ENCODE measurements at regions not wholly inside any gene's neighbourhood (a gene's known extent, or its start where the extent isn't known, plus 50 kb on each side); places are given as distances from the start of the nearest gene placed in this dataset.

GRCh38 chr15:91664224-91664836 lies 189.2 kb upstream of the SLCO3A1 start (continued):
- no peak for TF ChIP-seq HDAC2 (IDR thresholded peaks at IDR 0.05)

GRCh38 chr15:91665212-91665611 lies 188.3 kb upstream of the SLCO3A1 start:
- Histone ChIP-seq H3K9me3 (replicated peaks; ENCODE audit: control insufficient read depth, insufficient read depth, low read length) (no peaks in the 10 kb centered on the region), H3K79me2 (ENCODE audit: control insufficient read depth, insufficient read depth, low read length) (no peaks in the 10 kb centered on the region), H3K4me3 (no peak overlapping the region), H3K36me3 (ENCODE audit: control insufficient read depth in 2 of 2, insufficient read depth in 2 of 2, low read length in 1 of 2) (no peaks in the 10 kb centered on the region), H3K27ac (ENCODE audit: control insufficient read depth, insufficient read depth) (no peak overlapping the region), H3K4me1 (ENCODE audit: control insufficient read depth, insufficient read depth, low read length) (no peaks in the 10 kb centered on the region), H2AFZ (ENCODE audit: control insufficient read depth, low read depth, low read length) (no peak overlapping the region), H3K4me2 (ENCODE audit: control insufficient read depth, insufficient read depth) (no peak overlapping the region), H4K20me1 (ENCODE audit: control insufficient read depth, insufficient read depth) (no peaks in the 10 kb centered on the region), H3K27me3 (replicated peaks in 1 of 2; ENCODE audit: control insufficient read depth in 2 of 2, insufficient read depth in 2 of 2, low read length in 1 of 2) (no peaks in the 10 kb centered on the region), H3K9ac (ENCODE audit: control insufficient read depth, insufficient read depth, low read length) (no peak overlapping the region)
- in situ Hi-C loops (cut with MboI) (no loop called here), intact Hi-C loops (cut with micrococcal nuclease; ENCODE audit: unreplicated experiment) (no loop called here)
- ChIA-PET RAD21 (ENCODE audit: unreplicated experiment) (no interaction called here), CTCF (no interaction called here), POLR2A (no interaction called here), SMC1A (ENCODE audit: uncharacterized antibody, unreplicated experiment) (no interaction called here)
- ATAC-seq = no peak
- WGBS (ENCODE audit: insufficient coverage, insufficient replicate concordance, low lambda C conversion rate, missing lambda C conversion rate) = 0% methylated on average over 4 of the region's 4 CpGs
- DNase-seq (ENCODE audit: low read depth, low spot score) = no peak
- BruUV-seq (replicated peaks) = no TSS peak
- TF ChIP-seq ATF3 (IDR thresholded peaks at IDR 0.05; ENCODE audit: borderline replicate concordance, extremely low read depth, low read depth, low read length) (no peak), PKNOX1 (IDR thresholded peaks at IDR 0.05) (no peak), NR2C1 (IDR thresholded peaks at IDR 0.05) (no peak), SKIL (IDR thresholded peaks at IDR 0.05; ENCODE audit: low read depth, poor library complexity, severe bottlenecking) (no peak), ZZZ3 (IDR thresholded peaks at IDR 0.05; ENCODE audit: control insufficient read depth, insufficient read length, low read depth) (no peak), ZBTB40 (IDR thresholded peaks at IDR 0.05; ENCODE audit: borderline replicate concordance) (no peak), NBN (IDR thresholded peaks at IDR 0.05) (no peak), ZNF274 (IDR thresholded peaks at IDR 0.05; ENCODE audit: insufficient read depth, insufficient read length) (no peak), E4F1 (IDR thresholded peaks at IDR 0.05; ENCODE audit: borderline replicate concordance, partially characterized antibody) (no peak)
- FAIRE-seq = no peak
